Activated CD8-positive, alpha-beta memory T cell treated with anti-CD3 and anti-CD28 coated beads for 1 hour (primary cell): ENCODE measurements at regions not wholly inside any gene's neighbourhood (a gene's known extent, or its start where the extent isn't known, plus 50 kb on each side); places are given as distances from the start of the nearest gene placed in this dataset.
"Not testable (repeated sequence)": the region's sequence is repeated elsewhere in the genome, so short reads cannot be mapped to it uniquely, and the experiment has no call there.

Experiments used
- DNase-seq, 2 donors: peaks; one replicate each; pipeline ENCODE4 v3.0.0-alpha.2; 2020; ENCODE audit warnings: low read depth in 1 of 2; ENCODE audit errors: extremely low read depth in 1 of 2

DNA sequence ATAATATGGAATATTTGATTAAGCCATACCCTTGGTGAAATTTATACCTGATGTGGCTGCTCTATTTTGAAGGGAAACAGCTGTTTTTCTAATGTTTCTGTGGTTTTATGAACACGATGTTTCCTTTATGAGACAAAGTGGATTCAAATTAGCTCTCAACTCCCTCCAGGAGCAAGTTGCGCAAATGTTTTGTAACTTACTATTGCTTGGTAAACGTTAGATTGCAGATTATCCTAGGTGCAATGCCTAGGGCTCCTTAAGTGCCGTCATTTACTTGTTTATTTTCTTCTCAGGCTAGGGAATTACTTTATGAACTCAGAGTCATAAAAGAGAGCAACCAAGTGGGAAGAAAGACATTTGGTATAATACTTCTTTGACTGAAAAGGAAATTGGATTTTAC lies 763.1 kb downstream of the TAF11L14 start:
- DNase-seq, result no peak

DNA sequence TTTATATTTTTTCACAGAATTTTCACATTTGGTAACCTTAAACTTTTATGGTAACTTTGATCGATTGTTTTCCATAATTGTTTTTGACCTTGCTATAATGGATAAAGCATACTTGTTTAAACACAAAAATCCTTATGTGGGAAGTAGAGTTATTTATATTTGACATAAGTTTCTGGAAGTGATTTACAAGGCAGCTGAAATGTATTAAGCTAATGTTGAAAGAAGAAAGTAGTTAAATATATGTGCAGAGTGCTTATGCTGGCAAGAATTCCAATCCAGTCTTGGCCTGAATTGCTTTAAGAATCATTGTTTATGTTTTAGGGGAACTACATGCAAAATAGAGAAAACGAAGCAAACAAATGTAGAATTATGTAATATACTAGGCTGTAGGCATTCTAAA lies 763.6 kb downstream of the TAF11L14 start:
- DNase-seq, result no peak

DNA sequence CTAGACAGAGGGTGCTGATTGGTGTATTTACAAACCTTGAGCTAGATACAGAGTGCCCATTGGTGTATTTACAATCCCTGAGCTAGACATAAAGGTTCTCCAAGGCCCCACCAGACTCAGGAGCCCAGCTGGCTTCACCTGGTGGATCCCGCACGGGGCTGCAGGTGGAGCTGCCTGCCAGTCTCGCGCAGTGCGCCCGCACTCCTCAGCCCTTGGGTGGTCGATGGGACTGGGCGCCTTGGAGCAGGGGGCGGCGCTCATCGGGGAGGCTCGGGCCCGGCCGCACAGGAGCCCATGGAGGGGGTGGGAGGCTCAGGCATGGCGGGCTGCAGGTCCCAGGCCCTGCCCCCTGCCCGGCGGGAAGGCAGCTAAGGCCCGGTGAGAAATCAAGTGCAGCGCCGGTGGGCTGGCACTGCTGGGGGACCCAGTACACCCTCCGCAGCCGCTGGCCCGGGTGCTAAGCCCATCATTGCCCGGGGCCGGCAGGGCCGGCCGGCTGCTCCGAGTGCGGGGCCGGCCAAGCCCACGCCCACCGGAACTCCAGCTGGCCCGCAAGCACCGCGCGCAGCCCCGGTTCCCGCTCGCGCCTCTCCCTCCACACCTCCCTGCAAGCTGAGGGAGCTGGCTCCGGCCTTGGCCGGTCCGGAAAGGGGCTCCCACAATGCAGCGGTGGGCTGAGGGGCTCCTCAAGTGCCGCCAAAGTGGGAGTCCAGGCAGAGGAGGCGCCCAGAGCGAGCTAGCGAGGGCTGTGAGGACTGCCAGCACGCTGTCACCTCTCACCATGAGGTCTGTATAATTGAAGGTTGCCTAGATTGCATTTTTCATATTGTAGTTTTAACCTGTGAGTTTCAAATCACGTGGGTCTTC lies 765.4 kb downstream of the TAF11L14 start:
- DNase-seq, result not testable (repeated sequence)

DNA sequence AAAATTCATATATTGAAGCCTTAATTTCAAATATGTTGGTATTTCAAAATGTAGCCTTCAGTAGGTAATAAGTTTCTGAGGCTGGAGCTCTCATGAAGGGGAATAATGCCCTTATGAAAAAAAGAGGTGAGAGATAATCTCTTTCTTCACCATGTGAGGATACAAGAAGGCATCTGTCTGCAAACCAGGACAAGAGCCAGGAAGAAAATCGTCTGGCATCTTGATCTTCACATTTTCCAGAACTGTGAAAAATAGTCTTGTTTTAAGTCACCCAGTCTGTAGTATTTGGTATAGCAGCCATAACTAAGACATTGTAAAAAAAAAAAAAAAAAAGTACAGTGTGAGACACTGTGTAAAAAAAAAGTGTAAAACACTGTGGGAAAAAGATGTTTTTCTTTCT lies 768.9 kb downstream of the TAF11L14 start:
- DNase-seq, result no peak

DNA sequence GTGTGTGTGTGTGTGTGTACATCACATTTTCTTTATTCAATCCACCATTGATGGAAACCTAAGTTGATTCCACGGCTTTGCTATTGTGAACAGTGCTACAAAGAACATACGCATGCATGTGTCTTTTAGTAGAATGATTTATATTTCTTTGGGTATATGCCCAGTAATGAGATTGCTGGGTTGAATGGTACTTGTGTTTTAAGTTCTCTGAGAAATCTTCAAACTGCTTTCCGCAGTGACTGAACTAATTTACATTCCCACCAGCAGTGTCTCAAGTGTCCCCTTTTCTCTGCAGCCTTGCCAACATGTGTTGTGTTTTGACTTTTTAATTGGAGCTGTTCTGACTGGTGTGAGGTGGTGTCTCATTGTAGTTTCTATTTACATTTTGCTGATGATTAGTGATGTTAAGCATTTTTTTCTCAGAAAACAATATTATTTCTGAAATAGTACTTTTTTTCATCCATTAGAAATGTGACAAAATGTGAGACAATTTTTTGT lies 769.7 kb downstream of the TAF11L14 start:
- DNase-seq, result no peak

DNA sequence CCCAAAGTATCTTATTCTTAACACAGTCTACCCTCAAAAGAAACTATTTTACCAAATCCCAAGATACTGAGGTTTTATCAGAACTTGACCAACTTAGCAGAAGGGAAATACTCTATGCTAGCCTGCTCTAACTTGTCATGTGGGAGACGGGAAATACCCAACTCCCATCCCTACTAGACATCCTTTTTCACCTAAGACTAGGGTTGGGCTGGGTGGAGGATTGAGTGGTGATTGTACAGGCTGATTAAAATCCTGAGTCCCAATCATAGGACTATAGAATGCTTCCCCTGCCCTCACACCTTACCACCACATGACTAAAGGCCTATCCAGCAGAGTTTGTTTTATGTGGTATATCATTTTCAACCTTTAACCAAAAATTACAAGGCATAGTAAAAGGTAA lies 786.5 kb downstream of the TAF11L14 start:
- DNase-seq, result no peak

DNA sequence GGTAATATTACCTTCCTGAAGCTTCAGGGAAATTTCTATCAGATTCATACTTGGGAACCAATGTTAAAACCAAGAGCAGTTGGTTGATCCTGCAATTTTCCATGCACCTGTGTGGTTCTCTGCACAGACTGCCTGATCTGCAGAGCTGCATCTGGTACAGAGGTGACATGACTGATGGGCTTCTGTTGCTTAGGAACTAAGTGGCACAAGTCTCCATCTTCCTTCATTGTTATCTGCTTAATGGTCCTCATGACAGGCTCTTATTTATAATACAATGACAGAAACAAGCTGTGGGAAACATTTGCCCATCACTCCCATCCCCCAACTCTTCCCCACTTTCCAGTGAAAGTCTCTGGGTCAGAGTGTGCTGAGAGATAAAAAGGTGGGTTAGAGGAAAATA lies 799.1 kb downstream of the TAF11L14 start:
- DNase-seq, result no peak

DNA sequence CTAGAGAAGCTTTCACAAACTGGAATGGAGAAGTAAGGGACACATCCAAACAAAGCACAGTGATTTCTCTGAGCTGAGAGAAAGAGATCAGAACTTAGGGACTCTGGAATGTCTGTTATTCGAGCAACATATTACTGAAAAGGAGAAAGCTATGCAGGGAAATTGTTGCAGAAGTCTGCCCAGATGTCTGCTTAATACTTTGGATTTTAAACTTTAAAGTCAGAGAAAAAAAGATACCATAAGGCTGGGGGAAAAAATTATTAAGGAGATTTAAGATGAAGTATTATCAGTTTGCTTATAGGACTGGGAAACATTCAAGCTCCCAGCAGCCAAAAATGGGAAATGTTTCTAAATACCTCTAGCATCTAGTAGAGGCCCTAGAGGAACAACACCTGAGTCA lies 803.9 kb downstream of the TAF11L14 start:
- DNase-seq, result no peak

DNA sequence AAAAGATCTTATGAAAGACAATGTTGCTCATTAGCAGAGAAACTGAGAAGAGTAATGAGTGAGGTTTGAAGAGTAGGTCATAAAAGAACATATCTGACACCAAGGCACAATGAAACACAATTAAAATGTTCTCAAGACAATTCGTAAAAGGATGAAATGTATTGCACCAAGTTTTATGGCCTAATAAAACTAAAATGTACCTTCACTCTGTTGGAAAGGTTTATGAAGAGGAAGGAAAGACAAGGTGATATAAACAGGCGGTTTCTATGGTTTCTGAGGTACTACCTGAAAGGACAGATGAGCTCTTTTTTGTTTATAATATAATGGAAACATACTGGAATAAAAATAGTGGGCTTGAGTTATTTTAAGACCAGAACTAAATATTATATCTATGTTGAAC lies 821.3 kb downstream of the TAF11L14 start:
- DNase-seq, result no peak

DNA sequence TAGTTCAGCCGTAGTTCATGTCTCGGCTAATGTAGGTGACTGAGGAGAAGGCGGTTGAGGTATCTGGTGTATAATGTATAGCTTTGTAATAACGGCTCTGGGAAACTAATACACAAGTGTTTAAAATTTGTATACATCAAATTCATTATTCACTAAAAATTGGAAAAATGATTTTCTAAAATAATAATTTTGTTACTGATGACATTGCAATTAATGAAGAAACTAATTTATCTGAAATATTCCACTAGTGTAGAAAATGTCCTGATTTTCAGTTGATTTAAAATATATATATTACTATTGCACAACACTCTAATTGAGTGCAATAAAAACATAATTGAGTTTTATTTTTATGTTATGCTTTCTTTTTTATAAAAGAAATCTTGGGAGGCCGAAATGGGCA lies 823.0 kb downstream of the TAF11L14 start:
- no peak for DNase-seq

DNA sequence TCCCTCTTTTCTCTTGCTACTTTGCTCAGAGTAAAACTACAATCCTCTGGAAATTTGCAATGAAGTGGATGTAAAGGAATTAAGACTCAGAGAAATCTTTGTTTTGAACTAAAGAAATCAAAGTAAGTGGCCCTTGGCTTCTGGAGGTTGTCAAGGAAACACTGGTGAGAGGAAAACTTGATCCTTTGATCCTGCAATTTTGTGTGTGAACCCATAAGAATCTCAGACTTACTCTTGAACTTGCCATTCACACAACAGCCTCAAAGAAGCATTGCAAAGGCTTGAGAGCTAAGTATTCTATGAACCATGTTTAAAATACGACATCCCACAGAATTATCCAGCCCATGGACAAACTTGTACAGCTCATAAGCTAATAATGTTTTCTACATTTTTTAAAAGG lies 827.5 kb downstream of the TAF11L14 start:
- DNase-seq, result no peak

DNA sequence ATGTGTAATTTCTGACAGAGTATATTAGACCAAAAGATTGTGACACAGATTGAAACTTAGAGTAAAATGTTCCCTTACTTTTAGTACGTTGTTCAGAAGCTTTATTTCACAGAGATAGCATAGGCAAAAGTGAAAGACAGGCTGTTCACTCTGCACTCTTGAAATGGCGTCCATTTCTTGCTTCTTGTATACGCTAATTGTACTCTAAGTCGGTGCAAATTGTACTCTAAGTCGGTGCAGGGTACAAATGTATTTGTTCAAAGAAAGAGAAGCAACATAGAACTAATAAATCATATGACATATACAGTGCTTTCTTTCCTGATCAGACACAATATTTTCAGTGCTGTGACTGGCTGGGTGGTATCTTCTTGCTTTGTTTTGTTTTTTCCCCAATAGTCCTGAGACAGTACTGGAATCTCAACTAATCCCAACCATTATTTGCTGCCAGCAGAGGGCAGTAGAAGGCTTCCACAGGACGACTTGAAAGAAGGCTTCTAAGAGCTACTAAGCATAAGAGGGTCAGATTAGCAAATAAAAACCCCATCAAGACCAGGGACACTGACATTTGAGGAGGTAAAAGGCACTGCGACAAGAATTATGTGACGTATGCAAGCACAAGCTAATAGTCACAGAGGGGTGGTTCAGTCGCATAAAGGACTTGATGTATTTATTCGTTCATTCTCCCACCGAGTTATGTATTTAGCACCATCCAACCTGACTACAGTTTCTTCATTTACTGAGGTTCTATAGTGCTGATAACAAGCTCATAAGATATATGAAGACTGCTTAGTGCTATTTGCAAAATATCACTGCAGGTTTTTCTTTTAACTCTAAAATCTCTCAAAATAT lies 831.8 kb downstream of the TAF11L14 start:
- no peak for DNase-seq

DNA sequence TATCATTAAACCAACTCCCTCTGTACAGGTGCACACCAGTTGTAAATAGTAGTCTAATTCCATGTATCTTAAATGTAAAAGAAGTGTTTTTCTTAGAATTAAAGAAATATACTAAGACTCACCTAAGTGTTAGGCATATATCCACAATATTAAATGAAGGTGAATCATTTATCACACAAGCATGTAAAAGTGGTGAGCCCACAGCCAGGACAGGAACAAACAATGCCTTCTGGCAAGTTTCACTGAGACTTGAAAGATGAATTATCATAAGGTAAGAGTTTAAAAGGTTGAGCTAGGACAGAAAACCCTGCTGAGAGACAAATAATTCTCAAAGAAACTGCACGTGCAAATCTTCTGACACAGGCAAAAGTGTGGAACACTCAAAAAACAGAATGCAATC lies 832.5 kb downstream of the TAF11L14 start:
- no peak for DNase-seq

DNA sequence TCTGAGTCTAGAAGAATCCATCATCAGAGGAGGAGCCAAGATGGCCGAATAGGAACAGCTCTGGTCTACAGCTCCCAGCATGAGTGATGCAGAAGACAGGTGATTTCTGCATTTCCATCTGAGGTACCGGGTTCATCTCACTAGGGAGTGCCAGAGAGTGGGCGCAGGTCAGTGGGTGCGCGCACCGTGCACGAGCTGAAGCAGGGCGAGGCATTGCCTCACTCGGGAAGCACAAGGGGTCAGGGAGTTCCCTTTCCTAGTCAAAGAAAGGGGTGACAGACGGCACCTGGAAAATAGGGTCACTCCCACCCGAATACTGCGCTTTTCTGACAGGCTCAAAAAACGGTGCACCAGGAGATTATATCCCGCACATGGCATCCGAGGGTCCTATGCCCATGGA lies 837.5 kb downstream of the TAF11L14 start:
- not testable (repeated sequence) for DNase-seq

DNA sequence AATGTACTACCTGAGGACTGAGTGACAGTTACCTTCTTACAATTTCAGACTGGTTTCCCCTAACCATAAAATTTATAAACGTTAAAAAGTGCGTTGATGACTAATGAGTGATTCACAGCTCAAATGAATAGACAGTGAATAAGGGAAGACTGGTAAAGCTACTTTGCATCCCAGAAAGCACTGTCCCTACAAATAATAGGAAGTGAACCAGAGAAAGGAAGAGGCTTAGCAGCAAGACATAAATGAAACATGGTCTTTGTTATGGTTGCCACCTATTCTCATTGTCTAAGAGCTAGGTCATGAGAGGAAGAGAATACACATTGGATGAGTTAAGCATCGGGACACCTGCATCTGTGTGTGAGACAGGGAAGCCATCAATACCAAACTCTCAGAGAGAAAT lies 849.2 kb downstream of the TAF11L14 start:
- no peak for DNase-seq

DNA sequence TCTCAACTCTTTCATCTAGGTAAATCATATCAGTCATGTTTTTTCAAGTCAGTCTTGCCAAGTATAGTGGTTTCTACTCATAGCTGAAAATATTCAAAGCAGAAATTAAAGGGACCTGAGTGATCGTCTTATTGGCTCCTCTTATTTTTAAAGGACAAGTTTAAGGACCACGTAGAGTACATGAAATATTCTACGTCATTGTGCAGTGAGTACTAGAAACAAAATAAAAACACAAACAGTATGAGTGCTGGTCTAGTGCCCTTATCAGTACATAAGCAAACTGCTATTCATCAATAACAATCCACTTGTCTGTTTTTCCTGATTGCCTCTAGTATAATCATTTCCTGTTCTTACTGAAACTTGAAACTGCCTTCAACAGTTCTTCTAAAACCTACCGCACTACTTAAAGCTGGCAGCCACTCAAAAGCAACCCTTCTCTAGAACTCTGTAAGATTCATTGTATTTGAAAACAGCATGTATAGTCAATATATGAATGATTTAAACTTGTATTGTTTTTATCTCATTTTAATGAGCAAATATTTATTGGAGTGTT lies 853.7 kb downstream of the TAF11L14 start:
- no peak for DNase-seq

DNA sequence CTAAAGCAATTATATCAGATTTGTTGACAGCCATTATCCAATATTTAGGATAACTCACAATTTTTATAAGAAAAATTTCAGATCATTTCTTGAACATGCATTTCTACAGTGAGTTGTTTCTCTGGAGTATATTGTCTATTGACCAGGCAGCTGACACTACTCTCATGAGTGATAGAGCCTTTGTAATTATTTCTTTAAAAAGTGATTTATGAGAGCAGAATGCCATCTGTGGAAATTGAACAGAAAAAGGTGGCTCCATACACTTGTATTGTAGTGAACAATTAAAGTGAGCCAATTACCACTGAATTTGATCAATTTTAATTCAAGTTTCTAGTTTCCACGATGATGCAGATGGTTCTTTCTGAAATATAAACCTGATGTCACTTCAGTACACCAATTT lies 855.4 kb downstream of the TAF11L14 start:
- no peak for DNase-seq

DNA sequence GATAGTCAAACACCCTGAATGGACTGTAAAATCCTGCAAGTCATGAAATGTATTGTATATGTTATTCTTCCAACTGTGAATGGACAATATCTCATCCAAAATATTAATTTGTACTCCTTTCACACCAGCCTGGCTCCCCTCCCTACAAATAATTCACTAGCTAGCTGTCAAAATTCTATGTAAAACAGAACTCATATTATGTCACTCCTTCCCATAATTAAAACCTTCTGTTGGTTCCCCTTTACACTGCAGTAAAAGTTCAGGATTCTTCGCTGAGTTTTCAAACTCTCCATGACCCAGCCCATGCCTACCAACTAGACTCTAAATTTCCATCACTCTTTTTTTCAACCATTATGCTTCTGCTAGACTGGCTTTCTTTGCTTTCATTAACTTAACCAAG lies 857.1 kb downstream of the TAF11L14 start:
- no peak for DNase-seq

DNA sequence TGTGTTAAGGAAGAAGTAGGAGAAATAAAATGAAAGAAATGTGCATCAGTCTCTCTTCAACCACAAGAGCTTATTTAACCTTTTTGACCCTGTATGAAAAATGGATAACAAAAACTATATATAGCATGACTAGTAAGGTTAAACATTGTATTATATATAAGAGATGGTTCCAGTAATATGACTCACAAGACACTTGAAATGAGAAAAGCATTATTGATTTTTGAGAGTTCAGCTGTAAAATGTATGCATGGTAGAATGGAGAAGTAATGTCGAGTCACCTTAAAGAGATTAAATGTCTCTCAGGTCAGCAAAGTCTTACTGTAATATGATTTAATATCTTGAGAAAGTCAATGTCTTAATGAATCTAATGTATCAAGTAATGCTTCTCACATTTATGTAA lies 860.9 kb downstream of the TAF11L14 start:
- DNase-seq, result no peak

DNA sequence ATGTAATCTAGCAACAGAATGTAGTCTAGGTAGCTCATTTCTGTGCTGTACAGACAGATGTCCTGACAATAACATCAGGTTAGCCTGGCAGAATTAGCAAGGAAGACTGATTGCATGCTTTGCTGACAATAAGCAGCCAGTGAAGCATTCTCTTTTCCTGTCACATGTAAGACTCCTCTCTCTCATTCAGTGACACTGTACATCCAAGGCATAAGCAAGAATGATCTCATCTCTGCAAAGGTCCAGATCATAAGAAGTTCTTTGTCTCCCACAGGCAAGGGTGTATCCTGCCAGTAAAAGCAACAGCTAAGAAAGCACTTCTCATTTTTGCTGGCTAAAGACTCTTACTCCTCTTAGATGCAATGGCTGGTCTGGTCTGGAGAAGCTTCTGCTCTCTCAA lies 861.8 kb downstream of the TAF11L14 start:
- no peak for DNase-seq

DNA sequence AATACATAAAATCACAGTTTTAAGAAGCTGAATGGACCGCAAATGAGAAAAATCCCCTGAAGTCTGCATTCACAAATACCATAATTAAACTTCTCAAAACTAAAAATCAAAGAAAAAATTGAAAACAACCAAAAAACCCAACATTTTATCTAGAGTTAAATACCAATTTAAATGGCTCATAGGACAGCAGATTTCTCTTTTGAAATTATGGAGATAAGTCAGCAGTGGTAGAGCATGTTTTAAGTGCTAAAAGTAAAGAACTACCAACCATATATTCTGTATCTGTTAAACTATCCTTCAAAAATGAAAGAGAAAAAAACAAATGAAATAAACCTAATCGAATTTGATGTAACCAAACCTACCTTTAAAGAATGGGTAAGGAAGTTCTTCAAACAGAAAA lies 862.8 kb downstream of the TAF11L14 start:
- no peak for DNase-seq
